ENCODE measurements at regions not wholly inside any gene's neighbourhood (a gene's known extent, or its start where the extent isn't known, plus 50 kb on each side); places are given as distances from the start of the nearest gene placed in this dataset.

DNA sequence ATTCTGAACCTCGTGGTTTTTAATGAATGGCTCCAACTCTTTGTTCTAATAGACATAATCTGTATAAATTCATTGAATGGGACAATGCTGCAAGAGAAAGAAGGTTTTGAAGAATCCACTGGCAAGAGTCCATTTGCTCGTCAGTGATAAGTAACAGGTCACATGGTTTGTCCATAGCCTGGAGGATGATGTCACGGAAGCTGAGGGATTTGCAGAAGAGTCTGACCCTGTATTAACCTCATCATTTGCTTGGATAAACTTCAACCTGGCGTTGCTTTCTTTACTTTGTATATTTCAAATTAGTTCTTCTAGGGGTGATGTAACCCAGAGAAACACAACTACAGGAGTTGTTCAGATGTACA is 197.4 kb downstream of the GAS1 start:
- Mint-ChIP-seq H3K27me3 (ENCODE audit: unreplicated experiment) (no peaks in the 10 kb centered on the region), H3K36me3 (ENCODE audit: unreplicated experiment) (no peaks in the 10 kb centered on the region), H3K4me1 (ENCODE audit: unreplicated experiment) (peaks cover 31% of the 10 kb centered on the region), H3K9me3 (ENCODE audit: unreplicated experiment) (no peaks in the 10 kb centered on the region), H3K27ac (ENCODE audit: unreplicated experiment) (peak overlapping the region; percentile 31), H3K4me3 (ENCODE audit: unreplicated experiment) (no peak overlapping the region)
- DNase-seq (ENCODE audit: extremely low spot score, unreplicated experiment) = no peak
- no peak for TF ChIP-seq CTCF (IDR thresholded peaks at IDR 0.05)

GRCh38 chr9:86749161-86749893 is 198.0 kb downstream of the GAS1 start:
- Mint-ChIP-seq H3K4me3 (ENCODE audit: unreplicated experiment) (no peak overlapping the region), H3K27ac (ENCODE audit: unreplicated experiment) (no peak overlapping the region), H3K36me3 (ENCODE audit: unreplicated experiment) (no peaks in the 10 kb centered on the region), H3K9me3 (ENCODE audit: unreplicated experiment) (no peaks in the 10 kb centered on the region), H3K4me1 (ENCODE audit: unreplicated experiment) (peaks cover 31% of the 10 kb centered on the region), H3K27me3 (ENCODE audit: unreplicated experiment) (no peaks in the 10 kb centered on the region)
- TF ChIP-seq CTCF (IDR thresholded peaks at IDR 0.05) = no peak
- no peak for DNase-seq (ENCODE audit: extremely low spot score, unreplicated experiment)

GRCh38 chr9:86747711-86748110 is 199.6 kb downstream of the GAS1 start:
- peaks cover 28% of the 10 kb centered on the region for H3K4me1 Mint-ChIP-seq (ENCODE audit: unreplicated experiment)
- no peaks in the 10 kb centered on the region for H3K27me3 Mint-ChIP-seq (ENCODE audit: unreplicated experiment)
- no peak for TF ChIP-seq CTCF (IDR thresholded peaks at IDR 0.05)
- DNase-seq (ENCODE audit: extremely low spot score, unreplicated experiment) = no peak
- peaks cover 3% of the 10 kb centered on the region for H3K9me3 Mint-ChIP-seq (ENCODE audit: unreplicated experiment)
- H3K4me3 Mint-ChIP-seq (ENCODE audit: unreplicated experiment) = no peak overlapping the region
- H3K36me3 Mint-ChIP-seq (ENCODE audit: unreplicated experiment) = no peaks in the 10 kb centered on the region
- no peak overlapping the region for H3K27ac Mint-ChIP-seq (ENCODE audit: unreplicated experiment)

GRCh38 chr9:86741311-86742208 is 205.7 kb downstream of the GAS1 start:
- no peak for DNase-seq (ENCODE audit: extremely low spot score, unreplicated experiment)

More at GRCh38 chr9:86741311-86742208, 205.7 kb downstream of the GAS1 start:
- H3K36me3 Mint-ChIP-seq (ENCODE audit: unreplicated experiment) = no peaks in the 10 kb centered on the region
- H3K4me1 Mint-ChIP-seq (ENCODE audit: unreplicated experiment) = peaks cover 16% of the 10 kb centered on the region
- no peak overlapping the region for H3K4me3 Mint-ChIP-seq (ENCODE audit: unreplicated experiment)
- peak overlapping the region; percentile 73 for H3K27ac Mint-ChIP-seq (ENCODE audit: unreplicated experiment)
- TF ChIP-seq CTCF (IDR thresholded peaks at IDR 0.05) = no peak
- H3K9me3 Mint-ChIP-seq (ENCODE audit: unreplicated experiment) = peaks cover 3% of the 10 kb centered on the region
- H3K27me3 Mint-ChIP-seq (ENCODE audit: unreplicated experiment) = no peaks in the 10 kb centered on the region

Measured in osteocyte (in vitro differentiated cells).